ENCODE measurements at regions not wholly inside any gene's neighbourhood (a gene's known extent, or its start where the extent isn't known, plus 50 kb on each side); places are given as distances from the start of the nearest gene placed in this dataset.

DNA sequence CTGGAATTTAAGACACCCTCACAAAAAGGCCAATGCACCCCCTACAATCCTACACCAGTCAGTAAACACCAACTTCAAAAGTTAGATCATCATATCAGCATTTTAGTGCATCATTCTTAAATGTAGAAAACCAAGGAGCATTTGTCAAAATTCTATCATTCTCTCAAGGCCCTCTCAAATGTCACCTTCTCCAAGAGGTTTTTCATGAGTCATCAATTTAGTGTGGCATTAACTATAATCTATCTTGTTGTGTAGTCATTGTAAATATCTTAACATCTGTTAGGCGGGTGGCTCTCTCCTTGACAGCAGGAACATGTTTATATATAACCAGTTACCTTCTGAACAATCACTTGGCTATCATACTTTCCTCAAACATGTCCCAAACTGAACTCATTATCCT is 62.1 kb upstream of the G2E3 start:
- no peak for DNase-seq (ENCODE audit: low read depth)
- TF ChIP-seq, protein P1, sequence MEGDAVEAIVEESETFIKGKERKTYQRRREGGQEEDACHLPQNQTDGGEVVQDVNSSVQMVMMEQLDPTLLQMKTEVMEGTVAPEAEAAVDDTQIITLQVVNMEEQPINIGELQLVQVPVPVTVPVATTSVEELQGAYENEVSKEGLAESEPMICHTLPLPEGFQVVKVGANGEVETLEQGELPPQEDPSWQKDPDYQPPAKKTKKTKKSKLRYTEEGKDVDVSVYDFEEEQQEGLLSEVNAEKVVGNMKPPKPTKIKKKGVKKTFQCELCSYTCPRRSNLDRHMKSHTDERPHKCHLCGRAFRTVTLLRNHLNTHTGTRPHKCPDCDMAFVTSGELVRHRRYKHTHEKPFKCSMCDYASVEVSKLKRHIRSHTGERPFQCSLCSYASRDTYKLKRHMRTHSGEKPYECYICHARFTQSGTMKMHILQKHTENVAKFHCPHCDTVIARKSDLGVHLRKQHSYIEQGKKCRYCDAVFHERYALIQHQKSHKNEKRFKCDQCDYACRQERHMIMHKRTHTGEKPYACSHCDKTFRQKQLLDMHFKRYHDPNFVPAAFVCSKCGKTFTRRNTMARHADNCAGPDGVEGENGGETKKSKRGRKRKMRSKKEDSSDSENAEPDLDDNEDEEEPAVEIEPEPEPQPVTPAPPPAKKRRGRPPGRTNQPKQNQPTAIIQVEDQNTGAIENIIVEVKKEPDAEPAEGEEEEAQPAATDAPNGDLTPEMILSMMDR (IDR thresholded peaks at IDR 0.05; ENCODE audit: insufficient read depth, low read depth, low read length, missing control alignments) = no peak
- H3K4me3 ChIP-seq (ENCODE audit: low read length) = no peak overlapping the region

- TF ChIP-seq, protein P1 (IDR thresholded peaks at IDR 0.05; ENCODE audit: insufficient read depth, low read depth, low read length, missing control alignments) = no peak
- no peak overlapping the region for H3K4me3 ChIP-seq (ENCODE audit: low read length)
- no peak for DNase-seq (ENCODE audit: low read depth)
Observed at GRCh38 chr14:30499358-30499757, 59.6 kb upstream of the G2E3 start.

GRCh38 chr14:30500222-30500621 is 58.7 kb upstream of the G2E3 start:
- no peak overlapping the region for H3K4me3 ChIP-seq (ENCODE audit: low read length)
- TF ChIP-seq, protein P1 (IDR thresholded peaks at IDR 0.05; ENCODE audit: insufficient read depth, low read depth, low read length, missing control alignments) = no peak
- no peak for DNase-seq (ENCODE audit: low read depth)

- TF ChIP-seq, protein P1 (IDR thresholded peaks at IDR 0.05; ENCODE audit: insufficient read depth, low read depth, low read length, missing control alignments) = no peak
- no peak overlapping the region for H3K4me3 ChIP-seq (ENCODE audit: low read length)
- DNase-seq (ENCODE audit: low read depth) = no peak
Observed at GRCh38 chr14:30507209-30507608, 51.7 kb upstream of the G2E3 start.
